CD4-positive, alpha-beta T cell treated with Interleukin-4 for 1 hour (primary cell): ENCODE measurements at regions not wholly inside any gene's neighbourhood (a gene's known extent, or its start where the extent isn't known, plus 50 kb on each side); places are given as distances from the start of the nearest gene placed in this dataset.
"Not testable (repeated sequence)": the region's sequence is repeated elsewhere in the genome, so short reads cannot be mapped to it uniquely, and the experiment has no call there.

ENCODE experiments used
- DNase-seq, 2 donors: peaks; one replicate each; pipeline ENCODE4 v3.0.0-alpha.2; 2020 to 2022

DNA sequence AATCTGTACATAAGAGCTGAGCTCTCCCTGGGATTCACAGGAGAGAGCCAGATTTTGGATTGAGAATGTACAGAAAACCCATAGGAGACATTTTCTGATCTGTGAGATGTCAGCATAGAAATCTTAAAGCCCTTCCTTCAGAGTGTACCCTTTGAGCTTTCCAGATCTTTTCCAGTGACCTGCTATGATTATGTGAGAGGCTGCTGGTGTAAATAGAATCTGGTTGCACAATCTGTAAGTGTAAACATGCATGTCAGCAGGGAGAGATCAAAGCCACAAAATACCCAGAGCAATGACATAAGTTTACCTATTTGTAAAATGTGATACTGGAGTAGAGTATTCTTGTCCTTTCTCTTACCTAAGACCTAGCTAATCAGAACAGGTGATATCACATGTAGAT is 471.9 kb downstream of the FOXD4L5 start:
- DNase-seq, result not testable (repeated sequence)

DNA sequence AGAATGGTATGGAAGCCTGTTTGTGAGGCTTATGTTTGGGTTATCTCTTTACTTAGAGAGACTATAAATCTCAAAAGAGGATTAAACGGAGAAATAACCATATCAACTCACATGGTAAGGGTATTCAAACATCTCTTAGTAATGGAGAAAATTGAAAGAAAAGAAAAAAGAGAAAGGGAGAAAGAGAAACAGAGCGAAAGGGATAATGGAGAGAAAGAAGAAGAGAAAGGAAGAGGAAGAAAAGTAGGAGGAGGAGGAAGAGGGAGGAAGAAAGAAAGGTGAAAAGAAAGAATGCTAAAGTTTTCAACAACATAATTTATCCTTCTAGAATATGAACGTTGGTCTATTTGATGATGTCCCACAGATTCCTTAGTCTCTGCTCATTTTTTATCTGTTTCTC is 506.3 kb downstream of the FOXD4L5 start:
- DNase-seq, result not testable (repeated sequence)

DNA sequence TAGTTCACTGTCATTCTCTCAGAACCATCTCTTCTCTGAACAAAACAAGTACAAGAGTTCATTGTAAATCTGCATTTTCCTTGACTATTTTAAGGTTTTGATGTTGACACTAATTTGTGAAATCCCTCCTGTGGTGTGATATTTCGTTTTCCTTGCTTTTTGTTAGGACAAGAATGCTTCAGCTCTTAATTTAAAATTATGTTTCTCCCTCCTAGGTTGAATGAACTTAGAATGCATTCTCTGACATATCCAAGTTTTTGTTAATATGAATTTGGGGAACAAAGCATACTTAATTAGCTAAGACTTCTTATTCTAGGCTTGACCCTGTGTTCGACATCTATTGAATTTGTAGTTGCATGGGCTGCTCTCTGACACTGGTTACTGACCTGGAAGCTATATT is 508.7 kb downstream of the FOXD4L5 start:
- not testable (repeated sequence) for DNase-seq

DNA sequence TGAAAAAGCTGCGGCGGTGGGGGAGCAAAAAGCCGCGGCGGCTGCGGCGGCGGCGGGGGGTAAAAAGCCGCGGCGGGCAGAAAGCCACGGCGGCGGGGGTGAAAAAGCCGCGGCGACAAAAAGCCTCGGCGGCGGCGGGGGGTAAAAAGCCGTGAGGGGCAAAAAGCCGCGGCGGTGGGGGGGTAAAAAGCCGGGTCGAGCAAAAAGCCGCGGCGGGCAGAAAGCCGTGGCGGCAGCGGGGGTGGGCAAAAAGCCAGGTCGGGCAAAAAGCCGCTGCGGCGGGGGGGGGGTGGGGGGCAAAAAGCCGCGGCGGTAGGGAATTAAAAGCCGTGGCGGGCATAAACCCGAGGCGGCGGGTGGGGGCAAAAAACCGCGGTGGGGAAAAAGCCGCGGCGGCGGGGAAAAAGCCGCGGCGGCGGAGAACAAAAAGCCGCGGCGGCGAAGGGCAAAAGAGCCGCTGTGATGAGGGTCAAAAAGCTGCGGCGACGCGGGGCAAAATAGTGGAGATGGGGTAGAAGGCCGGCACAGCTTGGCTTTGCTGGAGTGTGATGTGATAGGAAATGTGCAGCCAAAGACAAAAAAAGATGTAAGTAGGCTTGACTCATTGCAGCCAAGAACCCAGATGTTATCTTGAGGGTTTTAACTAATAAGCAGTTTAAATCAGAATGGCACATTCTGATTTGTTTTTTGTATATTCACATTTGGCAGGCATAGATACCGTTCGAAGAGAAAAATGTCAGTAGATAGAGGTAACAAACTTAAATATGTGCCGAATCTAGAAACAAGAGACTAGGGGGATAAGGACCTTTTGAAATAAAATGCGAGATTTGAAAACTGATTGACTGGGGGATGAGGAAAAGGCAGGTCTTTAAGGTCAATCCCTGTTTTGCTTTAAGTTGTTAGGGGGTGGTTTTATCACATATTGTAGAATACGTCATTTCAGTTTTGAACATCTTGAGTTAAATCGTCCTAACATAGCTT is 509.9 kb downstream of the FOXD4L5 start:
- DNase-seq, result peak in 1 of 2 donors; percentile 17

DNA sequence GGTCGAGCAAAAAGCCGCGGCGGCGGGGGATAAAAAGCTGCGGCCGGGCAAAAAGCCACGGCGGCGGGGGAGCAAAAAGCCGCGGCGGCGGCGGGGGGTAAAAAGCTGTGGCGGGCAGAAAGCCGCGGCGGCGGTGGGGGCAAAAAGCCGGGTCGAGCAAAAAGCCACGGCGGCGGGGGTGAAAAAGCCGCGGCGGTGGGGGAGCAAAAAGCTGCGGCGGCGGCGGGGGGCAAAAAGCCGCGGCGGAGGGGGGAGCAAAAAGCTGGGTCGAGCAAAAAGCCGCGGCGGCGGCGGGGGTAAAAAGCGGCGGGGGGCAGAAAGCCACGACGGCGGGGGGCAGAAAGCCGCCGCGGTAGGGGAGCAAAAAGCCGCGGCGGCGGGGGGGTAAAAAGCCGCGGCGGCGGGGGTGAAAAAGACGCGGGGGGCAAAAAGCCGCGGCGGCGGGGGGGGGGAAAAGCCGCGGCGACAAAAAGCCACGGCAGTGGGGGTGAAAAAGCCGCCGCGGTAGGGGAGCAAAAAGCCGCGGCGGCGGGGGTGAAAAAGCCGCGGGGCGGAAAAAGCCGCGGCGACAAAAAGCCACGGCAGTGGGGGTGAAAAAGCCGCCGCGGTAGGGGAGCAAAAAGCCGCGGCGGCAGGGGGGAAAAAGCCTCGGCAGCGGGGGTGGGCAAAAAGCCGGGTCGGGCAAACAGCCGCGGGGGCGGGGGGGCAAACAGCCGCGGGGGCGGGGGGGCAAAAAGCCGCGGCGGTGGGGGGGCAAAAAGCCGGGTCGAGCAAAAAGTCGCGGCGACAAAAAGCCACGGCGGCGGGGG is 510.8 kb downstream of the FOXD4L5 start:
- peak in 1 of 2 donors; percentile 22 for DNase-seq

DNA sequence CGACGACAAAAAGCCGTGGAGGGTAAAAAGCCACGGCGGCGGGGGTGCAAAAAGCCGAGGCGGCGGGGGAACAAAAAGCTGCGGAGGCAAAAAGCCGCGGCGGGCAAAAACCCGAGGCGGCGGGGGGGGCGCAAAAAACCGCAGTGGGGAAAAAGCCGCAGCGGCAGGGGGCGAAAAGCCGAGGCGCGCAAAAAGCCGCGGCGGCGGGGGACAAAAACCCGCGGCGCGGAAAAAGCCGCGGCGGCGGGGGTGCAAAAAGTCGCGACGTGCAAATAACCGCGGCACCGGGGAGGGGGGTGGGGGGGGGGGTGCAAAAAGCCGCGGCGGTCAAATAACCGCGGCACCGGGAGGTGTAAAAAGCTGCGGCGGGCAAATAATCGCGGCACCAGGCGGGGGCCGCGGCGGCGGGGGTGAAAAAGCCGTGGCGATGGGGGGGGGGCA is 511.5 kb downstream of the FOXD4L5 start:
- DNase-seq, result peak in 1 of 2 donors; percentile 35

DNA sequence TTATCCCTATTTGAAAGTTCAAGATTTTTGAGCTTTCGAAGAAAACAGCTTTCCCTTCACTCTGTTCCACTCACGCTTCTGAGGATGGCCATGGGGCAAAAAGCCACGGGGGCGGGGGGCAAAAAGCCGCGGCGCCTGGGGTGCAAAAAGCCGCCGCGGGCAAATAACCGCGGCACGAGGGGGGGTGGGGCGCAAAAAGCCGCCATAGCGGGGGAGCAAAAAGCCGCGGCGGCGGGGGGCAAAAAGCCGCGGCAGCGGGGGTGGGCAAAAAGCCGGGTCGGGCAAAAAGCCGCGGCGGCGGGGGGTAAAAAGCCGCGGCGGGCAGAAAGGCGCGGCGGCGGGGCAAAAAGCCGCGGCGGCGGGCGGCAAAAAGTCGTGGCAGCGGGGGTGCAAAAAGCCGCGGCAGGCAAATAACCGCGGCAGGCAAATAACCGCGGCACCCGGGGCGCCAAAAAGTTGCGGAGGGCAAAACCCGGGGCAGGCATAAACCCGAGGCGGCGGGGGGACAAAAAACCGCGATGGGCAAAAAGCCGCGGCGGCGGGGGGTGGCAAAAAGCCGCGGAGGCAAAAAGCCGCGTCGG is 512.2 kb downstream of the FOXD4L5 start:
- DNase-seq, result peak in 1 of 2 donors; percentile 3

DNA sequence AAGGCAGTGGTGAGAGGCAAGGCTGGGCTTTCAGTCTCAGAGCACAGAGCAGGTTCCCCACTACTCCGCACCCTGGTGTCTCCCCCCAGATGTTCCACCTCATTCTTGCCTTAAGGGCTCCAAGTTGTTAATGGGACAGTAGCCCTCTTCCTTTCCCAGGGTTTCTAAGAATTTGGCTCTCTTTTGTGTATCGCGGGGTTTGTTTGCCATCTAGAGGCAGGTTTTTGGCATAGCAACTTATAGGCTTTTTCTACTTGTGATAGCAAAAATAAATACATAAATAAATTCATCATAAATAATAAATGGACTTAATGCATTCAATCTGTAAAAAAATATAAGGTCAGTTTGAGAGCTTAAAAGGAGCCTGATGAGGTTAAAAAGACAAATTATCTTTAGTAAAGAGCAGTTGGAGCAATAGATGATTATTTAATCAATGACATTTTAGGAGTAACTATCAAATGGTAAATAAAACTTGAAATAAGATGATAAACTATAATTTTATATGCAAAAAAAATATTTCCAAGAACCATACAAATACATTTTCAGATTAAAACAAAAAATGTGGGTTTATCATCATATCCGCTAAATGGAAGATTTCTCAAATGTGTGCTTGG is 512.8 kb downstream of the FOXD4L5 start:
- DNase-seq, result peak in 1 of 2 donors; percentile 37
